H9 (cell line): ENCODE measurements at regions not wholly inside any gene's neighbourhood (a gene's known extent, or its start where the extent isn't known, plus 50 kb on each side); places are given as distances from the start of the nearest gene placed in this dataset.

Experiments used
- DNase-seq: peaks from one replicate; pipeline ENCODE4 v3.0.0-alpha.2; 2017
- H2AFZ ChIP-seq: one replicate; pipeline ENCODE4 v1.6.1; 2013; ENCODE audit warnings: mild to moderate bottlenecking, low read length, control low read depth, moderate library complexity
- H2AK5ac ChIP-seq: 2 replicates; pipeline ENCODE4 v1.6.1; 2013; ENCODE audit warnings: low read length, control low read depth, mixed read lengths; ENCODE audit not compliant: insufficient read length
- H2BK120ac ChIP-seq: one replicate; pipeline ENCODE4 v1.6.1; 2013; ENCODE audit warnings: low read depth, mild to moderate bottlenecking, low read length, control low read depth, inconsistent platforms; ENCODE audit not compliant: poor library complexity, severe bottlenecking
- H2BK12ac ChIP-seq: 2 replicates; pipeline ENCODE4 v1.6.1; 2013; ENCODE audit warnings: low read length, control low read depth, mixed read lengths, low read depth; ENCODE audit not compliant: insufficient read length
- H2BK15ac ChIP-seq: 2 replicates; pipeline ENCODE4 v1.6.1; 2013; ENCODE audit warnings: low read depth, low read length, control low read depth
- H2BK20ac ChIP-seq: one replicate; pipeline ENCODE4 v1.6.1; 2013; ENCODE audit warnings: low read depth, mild to moderate bottlenecking, low read length, control low read depth, inconsistent platforms; ENCODE audit not compliant: poor library complexity, severe bottlenecking
- H2BK5ac ChIP-seq: 2 replicates; pipeline ENCODE4 v1.6.1; 2013; ENCODE audit warnings: low read length, control low read depth, mixed read lengths; ENCODE audit not compliant: insufficient read length
- H3K14ac ChIP-seq: 2 replicates; pipeline ENCODE4 v1.6.1; 2013; ENCODE audit warnings: low read length, control low read depth; ENCODE audit not compliant: insufficient read depth
- H3K18ac ChIP-seq: 2 replicates; pipeline ENCODE4 v1.6.1; 2013; ENCODE audit warnings: low read depth, mild to moderate bottlenecking, mixed read lengths, low read length, control low read depth; ENCODE audit not compliant: insufficient read length
- H3K23ac ChIP-seq: 2 replicates; pipeline ENCODE4 v1.6.1; 2013; ENCODE audit warnings: low read length, control low read depth, mixed read lengths, low read depth; ENCODE audit not compliant: insufficient read length
- H3K23me2 ChIP-seq: 2 replicates; pipeline ENCODE4 v1.6.1; 2013; ENCODE audit warnings: low read depth, mild to moderate bottlenecking, mixed read lengths, low read length, control low read depth; ENCODE audit not compliant: insufficient read length, poor library complexity, severe bottlenecking
- H3K27ac ChIP-seq: 2 replicates; pipeline ENCODE4 v1.5.1; 2013; ENCODE audit warnings: low read length, control low read depth, mixed read lengths, low read depth; ENCODE audit not compliant: insufficient read length
- H3K27me3 ChIP-seq: 2 replicates; pipeline ENCODE4 v1.6.1; 2013; ENCODE audit warnings: low read length, control low read depth, inconsistent platforms; ENCODE audit not compliant: insufficient read depth
- H3K4ac ChIP-seq: 2 replicates; pipeline ENCODE4 v1.6.1; 2013; ENCODE audit warnings: low read depth, mild to moderate bottlenecking, control low read depth, inconsistent platforms, low read length, moderate library complexity
- H3K4me1 ChIP-seq: 2 replicates; pipeline ENCODE4 v1.6.1; 2013; ENCODE audit warnings: low read length, control low read depth, inconsistent platforms; ENCODE audit not compliant: insufficient read depth
- H3K4me2 ChIP-seq: 2 replicates; pipeline ENCODE4 v1.6.1; 2013; ENCODE audit warnings: low read length, control low read depth, mixed read lengths; ENCODE audit not compliant: insufficient read length, insufficient read depth
- H3K56ac ChIP-seq: 2 replicates; pipeline ENCODE4 v1.6.1; 2013; ENCODE audit warnings: low read depth, mild to moderate bottlenecking, mixed read lengths, low read length, control low read depth; ENCODE audit not compliant: insufficient read length
- H3K79me1 ChIP-seq: 2 replicates; pipeline ENCODE4 v1.6.1; 2013; ENCODE audit warnings: low read depth, mild to moderate bottlenecking, moderate library complexity, low read length, control low read depth, inconsistent platforms; ENCODE audit not compliant: insufficient read depth, poor library complexity, severe bottlenecking
- H3K79me2 ChIP-seq: 2 replicates; pipeline ENCODE4 v1.6.1; 2013; ENCODE audit warnings: low read length, control low read depth, inconsistent platforms; ENCODE audit not compliant: insufficient read depth
- H3K9ac ChIP-seq: 2 replicates; pipeline ENCODE4 v1.6.1; 2013; ENCODE audit warnings: low read length, control low read depth, mixed read lengths; ENCODE audit not compliant: insufficient read length; ENCODE audit errors: extremely low read depth
- H3K9me3 ChIP-seq: one replicate; pipeline ENCODE4 v1.6.1; 2013; ENCODE audit warnings: low read depth, low read length, inconsistent platforms; ENCODE audit not compliant: control insufficient read depth
- H3T11ph ChIP-seq: one replicate; pipeline ENCODE4 v1.6.1; 2013; ENCODE audit warnings: mild to moderate bottlenecking, low read length, control low read depth, inconsistent platforms
- H4K20me1 ChIP-seq: one replicate; pipeline ENCODE4 v1.6.1; 2013; ENCODE audit not compliant: control insufficient read depth, insufficient read length, insufficient read depth
- H4K5ac ChIP-seq: 2 replicates; pipeline ENCODE4 v1.6.1; 2013; ENCODE audit warnings: low read depth, mild to moderate bottlenecking, mixed read lengths, low read length, control low read depth; ENCODE audit not compliant: insufficient read length
- H4K8ac ChIP-seq: replicated peaks from 2 replicates; pipeline ENCODE4 v1.6.1; 2013; ENCODE audit warnings: low read length, control low read depth, mixed read lengths, low read depth; ENCODE audit not compliant: insufficient read length
- H4K91ac ChIP-seq: 2 replicates; pipeline ENCODE4 v1.6.1; 2013; ENCODE audit warnings: low read depth, mild to moderate bottlenecking, moderate library complexity, mixed read lengths, low read length, control low read depth; ENCODE audit not compliant: insufficient read length
- H3K27ac Mint-ChIP-seq, 3 experiments: 2 replicates in 2 of 3; 3 replicates in 1 of 3; pipeline ENCODE4 v1.8.0; 2020 to 2021; ENCODE audit warnings: mixed read lengths in 3 of 3, mild to moderate bottlenecking in 1 of 3, moderate library complexity in 1 of 3
- H3K27me3 Mint-ChIP-seq: 2 replicates; pipeline ENCODE4 v1.8.0; 2021; ENCODE audit warnings: low read depth, mild to moderate bottlenecking, moderate library complexity, mixed read lengths
- H3K36me3 Mint-ChIP-seq, 3 experiments: 2 replicates in 2 of 3; 3 replicates in 1 of 3; pipeline ENCODE4 v1.8.0; 2020 to 2021; ENCODE audit warnings: low read depth in 3 of 3, mixed read lengths in 3 of 3; ENCODE audit not compliant: insufficient read depth in 1 of 3
- H3K4me1 Mint-ChIP-seq, 2 experiments: 2 replicates each; pipeline ENCODE4 v1.8.0; 2020; ENCODE audit warnings: mixed read lengths in 2 of 2
- H3K4me3 Mint-ChIP-seq, 2 experiments: 2 replicates in 1 of 2; 3 replicates in 1 of 2; pipeline ENCODE4 v1.8.0; 2020 to 2021; ENCODE audit warnings: mild to moderate bottlenecking in 2 of 2, mixed read lengths in 2 of 2, moderate library complexity in 1 of 2
- H3K9me3 Mint-ChIP-seq, 2 experiments: 2 replicates in 1 of 2; 3 replicates in 1 of 2; pipeline ENCODE4 v1.8.0; 2020; ENCODE audit warnings: mild to moderate bottlenecking in 2 of 2, mixed read lengths in 2 of 2, moderate library complexity in 1 of 2
- CTCF ChIP-seq: fragments of 200-600 bp; sonication (generic); conservative IDR thresholded peaks from 3 replicates; pipeline ENCODE4 v1.8.0; 2021; ENCODE audit warnings: antibody characterized with exemption, mild to moderate bottlenecking
- WGBS: extraction: QIAGEN DNeasy Blood & Tissue Kit; methylation state at CpG from one replicate; pipeline ENCODE4 v1.1.7; 2013; ENCODE audit warnings: missing lambda C conversion rate, low lambda C conversion rate, mixed read lengths; ENCODE audit not compliant: insufficient read length; ENCODE audit errors: extremely low coverage; 5-methylcytosine and 5-hydroxymethylcytosine counted together

DNA sequence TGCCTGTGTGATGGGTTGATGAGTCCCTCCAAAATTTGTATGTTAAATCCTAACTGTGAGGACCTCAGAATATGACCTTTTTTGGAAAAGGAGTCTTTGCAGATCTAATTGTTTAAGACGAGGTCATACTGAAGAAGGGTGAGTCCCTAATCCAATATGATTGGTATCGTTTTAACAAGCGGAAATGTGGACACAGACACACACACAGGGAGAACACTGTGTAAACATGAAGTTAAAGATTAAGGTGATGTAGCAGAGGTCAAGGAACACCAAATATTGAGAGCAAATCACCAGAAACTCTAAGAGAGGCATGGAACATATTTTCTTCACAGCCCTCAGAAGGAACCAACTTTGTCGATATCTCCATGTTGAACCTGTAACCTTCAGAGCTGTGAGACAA lies 1106.7 kb downstream of the SLC6A15 start:
- TF ChIP-seq CTCF, result no peak
- Histone ChIP-seq H2BK15ac (no peak overlapping the region), H2AFZ (no peak overlapping the region), H4K20me1 (no peaks in the 10 kb centered on the region), H3K4me1 (no peaks in the 10 kb centered on the region), H3K18ac (no peak overlapping the region), H4K5ac (no peak overlapping the region), H4K8ac (no peak overlapping the region), H3K23me2 (no peaks in the 10 kb centered on the region), H3K4me2 (no peak overlapping the region), H2BK120ac (no peak overlapping the region), H2AK5ac (no peak overlapping the region), H3K14ac (no peak overlapping the region), H3K79me1 (no peaks in the 10 kb centered on the region), H3K27ac (no peak overlapping the region), H3K4ac (no peak overlapping the region), H3K23ac (no peak overlapping the region), H3K79me2 (no peaks in the 10 kb centered on the region), H2BK20ac (no peak overlapping the region), H3T11ph (no peak overlapping the region), H3K9ac (no peak overlapping the region), H2BK5ac (no peak overlapping the region), H2BK12ac (no peak overlapping the region), H3K56ac (no peak overlapping the region), H3K9me3 (no peaks in the 10 kb centered on the region), H4K91ac (no peak overlapping the region), H3K27me3 (no peaks in the 10 kb centered on the region)
- no peak overlapping the region for H3K4me3 Mint-ChIP-seq
- no peaks in the 10 kb centered on the region for H3K36me3 Mint-ChIP-seq
- DNase-seq, result no peak
- H3K9me3 Mint-ChIP-seq, result no peaks in the 10 kb centered on the region
- H3K27ac Mint-ChIP-seq, result no peak overlapping the region
- no CpG with 5 or more reads among the region's 4 CpGs for WGBS
- no peaks in the 10 kb centered on the region for H3K27me3 Mint-ChIP-seq
- no peaks in the 10 kb centered on the region for H3K4me1 Mint-ChIP-seq
